ENCODE measurements at regions not wholly inside any gene's neighbourhood (a gene's known extent, or its start where the extent isn't known, plus 50 kb on each side); places are given as distances from the start of the nearest gene placed in this dataset.

- DNase-seq (ENCODE audit: low read depth in 2 of 2), result no peak
Measured at GRCh38 chr18:40678318-40678717, 1276.7 kb upstream of the PIK3C3 start.

DNA sequence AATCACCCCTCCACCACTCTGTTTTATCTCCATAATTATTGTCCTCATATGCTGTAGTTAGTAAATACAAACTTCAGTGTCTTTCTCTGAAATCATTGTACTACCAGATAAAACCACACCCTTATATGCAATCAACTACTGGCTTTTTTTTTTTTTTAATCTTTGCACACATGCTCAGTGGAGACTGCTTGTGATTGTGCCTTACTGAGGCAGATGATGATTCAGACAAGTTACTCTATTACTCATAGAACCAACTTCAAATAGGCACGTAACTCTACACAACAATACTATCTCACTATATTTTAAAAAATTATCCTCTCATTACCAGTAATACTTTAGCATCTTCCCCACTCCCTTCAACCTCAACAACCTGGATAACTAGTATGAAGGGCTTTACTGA is 1278.4 kb upstream of the PIK3C3 start:
- no peak for DNase-seq (ENCODE audit: low read depth in 2 of 2)

GRCh38 chr18:40673150-40673549 is 1281.9 kb upstream of the PIK3C3 start:
- DNase-seq (ENCODE audit: low read depth in 2 of 2), result no peak

- DNase-seq (ENCODE audit: low read depth in 2 of 2), result no peak
Measured at GRCh38 chr18:40672590-40672989, 1282.4 kb upstream of the PIK3C3 start.

- no peak for DNase-seq (ENCODE audit: low read depth in 2 of 2)
Measured at GRCh38 chr18:40670668-40671375, 1284.2 kb upstream of the PIK3C3 start.

GRCh38 chr18:40662898-40663437 is 1292.1 kb upstream of the PIK3C3 start:
- no peak for DNase-seq (ENCODE audit: low read depth in 2 of 2)

DNA sequence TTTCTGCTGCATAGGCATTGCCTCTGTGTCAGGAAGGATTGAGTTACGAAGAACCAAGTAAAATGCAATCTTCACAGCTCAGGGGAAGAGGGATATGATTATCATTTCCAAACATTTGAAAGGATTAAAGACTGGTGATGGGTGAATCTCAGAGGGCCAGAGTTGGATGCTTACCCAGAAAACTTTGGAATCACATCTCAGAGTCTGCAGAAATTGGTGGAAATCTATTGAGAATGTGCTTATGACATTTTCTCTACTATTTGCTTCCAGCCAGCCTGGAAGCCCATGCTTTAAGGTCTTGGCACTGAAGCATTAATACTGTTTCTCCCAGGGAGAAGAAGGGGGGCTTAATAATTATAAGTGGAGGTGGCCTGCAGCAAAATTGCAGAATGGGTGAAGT is 1301.4 kb upstream of the PIK3C3 start:
- no peak for DNase-seq (ENCODE audit: low read depth in 2 of 2)

GRCh38 chr18:40652321-40652720 is 1302.7 kb upstream of the PIK3C3 start:
- no peak for DNase-seq (ENCODE audit: low read depth in 2 of 2)

DNA sequence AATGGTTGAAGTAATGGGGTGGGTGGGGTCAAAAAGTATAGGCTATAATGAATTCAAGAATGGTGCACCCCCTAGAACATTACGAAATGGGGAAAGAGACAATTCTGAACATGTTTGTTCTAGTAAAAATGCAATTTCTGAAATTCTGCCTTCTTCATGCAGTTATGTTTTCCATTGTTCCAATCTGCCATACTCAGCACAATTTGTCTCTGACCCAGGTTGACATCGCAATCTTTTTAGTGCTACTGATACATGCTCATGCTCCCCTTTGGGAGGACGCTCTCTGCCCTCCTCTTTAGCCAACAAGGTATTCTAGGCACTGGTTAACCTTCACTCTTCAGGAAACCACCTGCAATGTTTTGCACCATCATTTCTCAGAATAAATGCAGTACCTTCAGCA is 1303.9 kb upstream of the PIK3C3 start:
- no peak for DNase-seq (ENCODE audit: low read depth in 2 of 2)

DNA sequence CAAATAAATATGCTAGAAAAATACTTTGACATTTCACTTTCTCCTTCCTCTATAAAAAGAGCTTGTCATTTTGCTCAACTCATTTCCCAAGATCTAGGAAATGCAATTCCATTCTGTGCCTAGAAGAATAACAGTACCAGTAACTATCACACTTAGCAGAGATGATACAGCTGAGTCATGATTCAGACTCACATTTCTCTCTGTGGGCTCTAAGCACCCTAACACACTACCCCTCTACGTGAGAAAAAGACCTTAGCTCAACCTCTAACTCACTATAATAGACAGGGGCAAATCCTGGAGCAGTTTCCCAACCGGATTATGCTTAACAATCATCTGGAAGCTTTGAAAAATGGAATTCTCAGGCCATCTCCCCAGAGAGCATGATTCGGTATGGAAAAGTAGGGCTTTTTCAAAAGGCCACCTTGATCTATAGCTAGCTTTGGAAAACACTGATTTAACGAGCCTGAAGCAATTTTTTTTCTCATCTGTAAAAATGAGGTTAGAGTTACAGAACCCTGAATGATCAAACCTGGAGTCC is 1312.3 kb upstream of the PIK3C3 start:
- DNase-seq (ENCODE audit: low read depth in 2 of 2), result no peak

DNA sequence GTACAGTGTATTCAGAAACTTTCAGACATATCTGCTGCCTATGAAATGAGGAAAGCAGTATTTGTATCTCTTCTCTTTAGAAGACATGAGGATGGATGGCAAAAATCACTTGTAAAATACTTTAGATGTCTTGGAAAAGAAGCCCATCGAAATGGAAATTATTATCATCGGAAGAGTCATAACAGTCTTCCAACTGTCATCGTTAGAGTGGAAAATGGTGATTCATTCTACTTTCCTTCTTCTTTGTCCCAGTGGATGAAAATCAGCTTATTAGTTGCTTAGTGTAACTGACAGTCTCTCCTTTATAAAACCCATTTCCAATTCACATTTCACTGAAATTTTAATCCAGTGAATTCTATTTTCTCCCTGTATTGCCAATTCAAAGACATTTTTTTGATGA is 1323.7 kb upstream of the PIK3C3 start:
- no peak for DNase-seq (ENCODE audit: low read depth in 2 of 2)

GRCh38 chr18:40630496-40630895 is 1324.5 kb upstream of the PIK3C3 start:
- no peak for DNase-seq (ENCODE audit: low read depth in 2 of 2)

DNA sequence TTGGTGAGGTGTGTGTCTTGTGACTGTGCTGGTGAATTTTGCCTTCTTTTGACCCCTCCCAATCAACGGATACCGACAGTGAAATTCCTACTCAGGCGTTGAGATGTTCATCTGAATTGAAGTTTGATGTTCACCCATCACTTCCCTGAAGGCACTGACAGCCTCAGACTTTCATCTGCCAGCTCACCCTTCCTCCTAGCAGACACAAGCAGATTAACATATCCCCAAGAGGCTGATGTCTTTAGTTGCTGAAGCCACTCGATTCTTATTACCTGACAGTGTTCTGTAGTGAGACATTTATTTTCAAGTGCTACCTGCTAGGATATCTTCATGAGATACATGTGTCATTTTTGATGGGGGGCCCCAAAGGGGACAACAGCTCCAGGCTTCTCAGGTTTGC is 1330.1 kb upstream of the PIK3C3 start:
- DNase-seq (ENCODE audit: low read depth in 2 of 2), result no peak

DNA sequence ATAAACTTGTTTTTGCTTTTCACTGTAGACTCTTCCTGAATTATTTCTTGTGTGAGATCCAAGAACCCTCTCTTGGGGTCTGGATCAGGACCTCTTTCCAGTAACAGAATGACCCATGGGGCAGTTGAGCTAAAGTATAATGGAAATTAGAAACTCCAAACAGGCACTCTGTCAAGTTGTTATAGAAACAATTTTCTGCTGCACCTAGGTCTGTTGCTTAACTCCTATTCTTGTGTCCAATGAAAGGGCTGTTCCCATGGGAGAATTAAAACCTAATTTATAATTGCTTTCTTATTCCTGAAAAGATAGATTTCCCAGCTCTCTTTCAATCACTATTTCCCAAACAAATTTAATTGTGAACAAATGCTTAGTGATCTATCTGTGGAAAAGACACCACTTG is 1341.3 kb upstream of the PIK3C3 start:
- no peak for DNase-seq (ENCODE audit: low read depth in 2 of 2)

GRCh38 chr18:40612356-40612755 is 1342.7 kb upstream of the PIK3C3 start:
- DNase-seq (ENCODE audit: low read depth in 2 of 2), result no peak

DNA sequence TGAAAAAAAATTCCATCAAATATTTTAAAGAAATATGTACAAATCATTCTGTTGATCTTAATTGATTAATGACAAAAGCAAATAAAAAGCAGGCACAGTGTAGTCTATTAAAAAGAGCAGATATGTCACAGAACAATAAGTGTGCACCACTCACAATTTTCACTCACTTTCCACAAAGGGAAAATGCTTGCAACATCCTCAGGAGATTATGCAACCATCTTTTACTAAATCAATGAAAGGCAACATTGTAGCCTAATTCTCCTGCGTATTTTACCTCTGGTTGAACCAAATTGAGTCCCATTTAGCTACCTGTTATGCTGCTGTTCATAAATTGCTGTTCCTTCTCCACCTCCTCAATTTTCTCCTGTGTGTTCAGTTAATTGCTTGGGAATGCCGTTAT is 1346.8 kb upstream of the PIK3C3 start:
- no peak for DNase-seq (ENCODE audit: low read depth in 2 of 2)

- DNase-seq (ENCODE audit: low read depth in 2 of 2), result no peak
Measured at GRCh38 chr18:40607542-40608148, 1347.4 kb upstream of the PIK3C3 start.

- no peak for DNase-seq (ENCODE audit: low read depth in 2 of 2)
Measured at GRCh38 chr18:40606996-40607395, 1348.0 kb upstream of the PIK3C3 start.

DNA sequence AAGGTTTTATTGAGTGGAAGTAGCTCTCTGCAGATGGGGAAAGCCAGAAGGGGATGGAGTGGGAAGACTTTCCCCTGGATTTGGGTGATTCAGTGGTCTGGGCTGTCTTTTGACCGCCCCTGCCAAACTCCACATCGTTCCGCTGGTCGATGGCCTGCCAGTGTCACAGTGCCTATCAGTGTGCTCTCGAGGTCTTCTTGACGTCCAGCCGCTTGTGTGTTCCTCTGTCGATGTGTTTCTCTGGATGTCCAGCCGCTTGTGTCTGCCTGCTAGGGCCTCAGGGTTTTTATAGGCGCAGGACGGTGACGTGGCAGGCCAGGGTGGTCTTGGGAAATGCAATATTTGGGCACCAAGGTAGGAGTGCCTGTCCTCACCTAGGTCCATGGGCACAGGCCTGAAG is 1371.4 kb upstream of the PIK3C3 start:
- DNase-seq (ENCODE audit: low read depth in 2 of 2), result no peak

DNA sequence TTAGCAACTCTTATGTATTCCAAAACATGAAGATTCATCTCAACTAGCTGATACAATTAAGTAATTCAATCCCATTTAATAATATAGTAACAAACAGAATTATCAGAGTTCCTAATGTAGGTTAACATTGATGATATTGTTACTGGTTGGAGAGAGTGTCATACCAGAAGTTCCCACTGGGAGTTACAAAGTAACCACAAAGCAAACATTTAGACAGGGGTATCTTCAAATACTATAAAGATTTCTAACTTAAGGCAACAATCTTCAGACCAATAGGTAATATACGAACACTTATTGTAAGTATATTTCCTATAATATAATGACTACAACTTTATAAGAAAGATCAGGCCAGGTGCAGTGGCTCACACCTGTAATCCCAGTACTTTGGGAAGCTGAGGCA is 1372.9 kb upstream of the PIK3C3 start:
- DNase-seq (ENCODE audit: low read depth in 2 of 2), result no peak

DNA sequence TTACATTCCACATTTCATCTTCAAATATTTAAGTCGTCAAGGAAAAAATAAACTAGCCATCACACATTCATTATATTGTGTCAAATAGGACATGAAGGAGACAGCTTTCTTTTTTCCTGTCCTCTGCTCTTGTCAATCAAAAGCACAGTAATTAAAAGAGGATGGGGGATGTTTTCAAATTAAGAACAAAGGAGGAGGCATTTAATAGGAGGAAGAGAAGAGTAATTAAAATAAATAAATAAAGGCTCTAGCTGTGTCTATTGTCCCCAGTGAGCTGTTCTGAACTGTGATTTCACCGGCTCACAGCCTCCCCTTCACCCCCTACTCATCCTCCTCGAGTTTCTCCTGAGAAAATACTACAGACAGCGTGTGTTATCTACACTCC is 1377.1 kb upstream of the PIK3C3 start:
- no peak for DNase-seq (ENCODE audit: low read depth in 2 of 2)

GRCh38 chr18:40577239-40577980 is 1377.6 kb upstream of the PIK3C3 start:
- no peak for DNase-seq (ENCODE audit: low read depth in 2 of 2)
